Endothelial cell of umbilical vein (primary cell): ENCODE measurements at regions not wholly inside any gene's neighbourhood (a gene's known extent, or its start where the extent isn't known, plus 50 kb on each side); places are given as distances from the start of the nearest gene placed in this dataset.

Experiments
- BruUV-seq: library from RNA; stranded (reverse); fragments of 400-500 nt; replicated peaks from 2 replicates; lab custom pipeline; 2021; lab: Mats Ljungman, UMichigan
- CTCF ChIA-PET: fragments of 300-600, 350-600 bp; sonication (Branson Sonifier 250); formaldehyde crosslinking; loops from one replicate; lab custom pipeline; 2021; ENCODE audit warnings: antibody characterized with exemption, inconsistent platforms; lab: Charles Lee
- POLR2A ChIA-PET: fragments of 300-600, 350-600 bp; sonication (Branson Sonifier 250); formaldehyde crosslinking; loops from one replicate; lab custom pipeline; 2021; ENCODE audit warnings: antibody characterized with exemption, inconsistent platforms; lab: Charles Lee
- DNase-seq: peaks from one replicate; pipeline ENCODE4 v3.0.0-alpha.2; 2011; ENCODE audit warnings: low read depth, low spot score
- FAIRE-seq: peaks from 2 replicates; lab custom pipeline; 2011; peaks lifted over from hg19 to GRCh38; lab: Jason Lieb, UNC
- H2AFZ ChIP-seq: 2 replicates; pipeline ENCODE4 v1.6.0; 2012; ENCODE audit warnings: low read depth, low read length, control low read depth, inconsistent platforms
- H3K27ac ChIP-seq: 2 replicates; pipeline ENCODE4 v1.5.1; 2011; ENCODE audit warnings: low read depth, mild to moderate bottlenecking, control low read depth, low read length, moderate library complexity; ENCODE audit not compliant: insufficient read depth
- H3K27me3 ChIP-seq, 2 experiments: 2 replicates each; pipeline versions ENCODE4 v1.6.0 to v1.6.1; 2011; ENCODE audit warnings: low read length in 2 of 2, mixed read lengths in 1 of 2; ENCODE audit not compliant: control insufficient read depth in 2 of 2, insufficient read depth in 2 of 2
- H3K36me3 ChIP-seq, 2 experiments: 2 replicates in 1 of 2; 3 replicates in 1 of 2; pipeline ENCODE4 v1.5.1; 2011; ENCODE audit warnings: low read length in 2 of 2, mild to moderate bottlenecking in 1 of 2, moderate library complexity in 1 of 2; ENCODE audit not compliant: control insufficient read depth in 2 of 2, insufficient read depth in 2 of 2; ENCODE audit errors: extremely low read depth in 1 of 2
- H3K4me1 ChIP-seq: 3 replicates; pipeline ENCODE4 v1.5.1; 2011; ENCODE audit warnings: mild to moderate bottlenecking, low read length; ENCODE audit not compliant: control insufficient read depth, insufficient read depth; ENCODE audit errors: extremely low read depth
- H3K4me2 ChIP-seq: 2 replicates; pipeline ENCODE4 v1.6.1; 2011; ENCODE audit warnings: low read length, control low read depth, mixed read lengths; ENCODE audit not compliant: insufficient read depth
- H3K4me3 ChIP-seq, 3 experiments: fragments of 200-600 bp in 1 of 3; sonication (generic), shearing (Covaris generic) in 1 of 3; replicated peaks in 1 of 3; 2 replicates each; pipeline ENCODE4 v1.5.1; 2011 to 2016; ENCODE audit warnings: control low read depth in 3 of 3, low read length in 3 of 3, mild to moderate bottlenecking in 2 of 3, inconsistent platforms in 1 of 3, low read depth in 1 of 3, moderate library complexity in 1 of 3; ENCODE audit not compliant: insufficient read depth in 1 of 3
- H3K79me2 ChIP-seq: 2 replicates; pipeline ENCODE4 v1.6.0; 2012; ENCODE audit warnings: low read length, inconsistent platforms; ENCODE audit not compliant: control insufficient read depth, insufficient read depth
- H3K9ac ChIP-seq: replicated peaks from 2 replicates; pipeline ENCODE3; 2011; ENCODE audit warnings: low read length, control low read depth; ENCODE audit not compliant: insufficient read depth; ENCODE audit errors: extremely low read depth
- H3K9me1 ChIP-seq: replicated peaks from 3 replicates; pipeline ENCODE4 v1.6.0; 2011; ENCODE audit warnings: mild to moderate bottlenecking, low read length; ENCODE audit not compliant: control insufficient read depth, insufficient read depth; ENCODE audit errors: extremely low read depth
- H3K9me3 ChIP-seq: replicated peaks from 2 replicates; pipeline ENCODE4 v1.5.1; 2012; ENCODE audit warnings: low read length, inconsistent platforms; ENCODE audit not compliant: control insufficient read depth, insufficient read depth
- H4K20me1 ChIP-seq: replicated peaks from 2 replicates; pipeline ENCODE3; 2011; ENCODE audit warnings: mild to moderate bottlenecking, low read length; ENCODE audit not compliant: control insufficient read depth, insufficient read depth; ENCODE audit errors: extremely low read depth
- CTCF ChIP-seq, 2 donors: IDR thresholded peaks; 1 replicate in 1 of 2; 2 replicates in 1 of 2; pipeline ENCODE4 v1.5.1; 2011; ENCODE audit warnings: low read length in 2 of 2, mild to moderate bottlenecking in 2 of 2, moderate library complexity in 2 of 2, control low read depth in 1 of 2, inconsistent platforms in 1 of 2, low read depth in 1 of 2; ENCODE audit not compliant: insufficient read depth in 1 of 2; ENCODE audit errors: extremely low read depth in 1 of 2
- EZH2 ChIP-seq: IDR thresholded peaks from 2 replicates; pipeline ENCODE4 v1.6.1; 2012; ENCODE audit warnings: borderline replicate concordance, low read depth, mild to moderate bottlenecking, moderate library complexity, low read length, inconsistent platforms; ENCODE audit not compliant: severe bottlenecking
- FOS ChIP-seq: IDR thresholded peaks from 2 replicates; pipeline ENCODE4 v1.6.1; 2011; ENCODE audit warnings: mild to moderate bottlenecking, low read length, moderate library complexity, borderline replicate concordance; ENCODE audit not compliant: insufficient read depth
- GATA2 ChIP-seq: IDR thresholded peaks from 2 replicates; pipeline ENCODE4 v1.7.0; 2011; ENCODE audit warnings: low read depth, mild to moderate bottlenecking, moderate library complexity, mixed read lengths, low read length; ENCODE audit not compliant: insufficient read length, insufficient read depth
- JUN ChIP-seq: IDR thresholded peaks from 2 replicates; pipeline ENCODE4 v1.6.1; 2011; ENCODE audit warnings: borderline replicate concordance, low read depth; ENCODE audit not compliant: insufficient read length, insufficient read depth
- MAX ChIP-seq: IDR thresholded peaks from 2 replicates; pipeline ENCODE4 v1.6.1; 2011; ENCODE audit not compliant: insufficient read depth, insufficient read length
- MYC ChIP-seq: IDR thresholded peaks from one replicate; pipeline ENCODE4 v1.6.1; 2011; ENCODE audit warnings: mild to moderate bottlenecking, low read depth, low read length
- POLR2A ChIP-seq: IDR thresholded peaks from 2 replicates; pipeline ENCODE4 v1.6.1; 2012; ENCODE audit warnings: low read depth, mild to moderate bottlenecking, control low read depth, low read length
- POLR2AphosphoS5 ChIP-seq: IDR thresholded peaks from 2 replicates; pipeline ENCODE4 v1.6.1; 2012; ENCODE audit warnings: low read depth, mild to moderate bottlenecking, control low read depth, low read length, moderate library complexity; ENCODE audit not compliant: insufficient read depth
- dilution Hi-C: fragments of 300-500 bp; cut with MboI; formaldehyde crosslinking; loops from one replicate; pipeline ENCODE4 v1.15.0; 2019; ENCODE audit warnings: low sequenced_read_pairs; ENCODE audit not compliant: extremely low pct_ligation_motif_present
- intact Hi-C: fragments of 100-400 bp; cut with micrococcal nuclease; formaldehyde crosslinking; loops from one replicate; pipeline ENCODE4 v1.10.0; 2022

- Histone ChIP-seq H3K4me3 (no peak overlapping the region), H3K36me3 (no peaks in the 10 kb centered on the region), H3K9ac (no peak overlapping the region), H2AFZ (no peak overlapping the region), H3K9me3 (no peaks in the 10 kb centered on the region), H4K20me1 (no peaks in the 10 kb centered on the region), H3K79me2 (no peaks in the 10 kb centered on the region), H3K4me1 (no peaks in the 10 kb centered on the region), H3K27ac (no peak overlapping the region), H3K9me1 (no peaks in the 10 kb centered on the region), H3K4me2 (no peak overlapping the region), H3K27me3 (no peaks in the 10 kb centered on the region)
- ChIA-PET CTCF (no interaction called here), POLR2A (no interaction called here)
- intact Hi-C loops = no loop called here
- dilution Hi-C loops = no loop called here
- DNase-seq = no peak
- TF ChIP-seq JUN (no peak), POLR2A (no peak), GATA2 (no peak), MYC (no peak), POLR2AphosphoS5 (no peak), CTCF (IDR thresholded peaks at IDR 0.05; ENCODE audit: extremely low read depth in 1 of 2, insufficient read depth in 1 of 2, low read depth in 1 of 2, low read length in 2 of 2) (no peak), FOS (no peak), EZH2 (no peak), MAX (no peak)
- FAIRE-seq = no peak
- BruUV-seq = no TSS peak
Measured at GRCh38 chr16:52957199-52957598, 95.5 kb downstream of the CHD9NB start.
